GM19043 (cell line): ENCODE measurements at regions not wholly inside any gene's neighbourhood (a gene's known extent, or its start where the extent isn't known, plus 50 kb on each side); places are given as distances from the start of the nearest gene placed in this dataset.
A peak's percentile ranks its signal among the peaks of the same experiment; 100 is the strongest.
"Not testable (repeated sequence)": the region's sequence is repeated elsewhere in the genome, so short reads cannot be mapped to it uniquely, and the experiment has no call there.

Experiments
- ATAC-seq: cut with Tn5 transposase; IDR thresholded peaks from one replicate; pipeline ENCODE4 v1.9.1; 2021; ENCODE audit warnings: low read depth; ENCODE audit not compliant: unreplicated experiment

DNA sequence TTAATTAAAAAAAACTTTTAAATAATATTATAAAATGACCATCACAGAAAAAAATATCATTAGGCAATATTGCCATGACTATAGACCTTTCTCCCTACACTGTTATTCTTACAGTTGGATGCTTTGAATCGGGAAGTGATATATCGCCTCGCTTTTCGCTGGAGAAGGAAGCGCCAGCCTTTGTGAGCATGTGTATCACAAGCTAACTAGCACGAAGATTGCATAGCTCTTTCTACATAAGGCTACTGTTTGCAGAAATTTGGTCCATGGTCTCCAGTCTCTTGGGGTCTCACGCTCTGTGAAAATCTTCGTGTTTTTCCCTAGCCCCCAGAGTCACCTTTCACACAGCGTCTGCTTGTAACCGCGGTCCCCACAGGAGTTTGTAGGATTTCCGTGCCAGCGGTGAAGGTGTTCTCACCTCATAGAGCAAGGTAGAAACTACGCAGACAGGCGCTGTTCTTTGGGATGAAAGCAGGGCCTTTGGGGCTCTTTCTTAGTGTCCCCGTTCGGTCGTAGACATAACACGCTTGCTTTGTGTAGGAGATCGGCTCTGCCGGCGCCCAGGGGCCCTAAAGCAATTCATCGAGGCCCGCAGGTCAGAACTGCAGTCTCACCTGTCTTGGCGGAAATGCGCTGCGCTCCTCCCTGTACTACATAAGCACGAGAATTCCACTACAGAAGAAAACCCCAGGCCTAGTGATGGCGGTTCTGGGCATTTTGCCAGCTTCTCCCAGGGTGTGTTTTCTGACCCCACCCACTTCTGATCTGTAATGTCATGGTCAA lies 214.5 kb upstream of the NOTCH2NLA start:
- ATAC-seq, result not testable (repeated sequence)

DNA sequence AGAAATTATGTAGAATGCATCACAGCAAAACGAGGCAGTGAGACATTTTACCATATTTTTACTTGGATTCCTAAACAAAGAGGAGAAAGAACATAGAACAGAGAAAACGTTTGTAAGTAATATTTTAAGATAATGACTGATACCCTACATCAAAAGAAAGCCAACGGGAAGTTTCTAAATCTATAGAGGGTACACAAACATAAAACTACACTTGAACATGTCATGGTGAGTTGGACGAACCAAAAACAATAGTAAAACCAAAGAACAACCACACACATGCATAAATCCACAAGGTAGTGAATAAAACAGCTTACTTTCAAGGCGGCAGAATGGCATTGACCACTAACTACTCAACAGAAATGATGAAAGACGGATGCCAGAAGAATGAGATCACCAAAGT lies 209.7 kb upstream of the NOTCH2NLA start:
- not testable (repeated sequence) for ATAC-seq

DNA sequence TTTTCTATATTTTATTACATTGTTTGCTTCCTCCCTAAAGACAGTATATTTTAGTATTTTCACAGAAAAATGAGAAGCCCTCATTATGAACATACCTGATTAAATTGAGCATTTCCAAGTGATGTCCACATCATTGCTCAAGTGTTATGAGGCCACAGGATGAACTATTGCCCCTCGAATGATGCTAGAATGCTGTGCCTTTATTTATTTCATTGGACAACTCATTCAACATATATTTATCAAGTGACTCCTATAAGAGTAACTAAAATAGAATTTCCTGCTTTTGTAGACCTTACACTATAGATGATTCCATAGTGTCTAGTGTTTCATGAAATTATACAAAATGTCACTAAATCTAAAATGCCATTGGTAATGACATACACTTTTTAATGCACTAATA lies 187.8 kb upstream of the NOTCH2NLA start:
- not testable (repeated sequence) for ATAC-seq

GRCh38 chr1:146415017-146415416 lies 186.2 kb upstream of the NOTCH2NLA start:
- not testable (repeated sequence) for ATAC-seq

- ATAC-seq, result not testable (repeated sequence)
Observed at GRCh38 chr1:146413911-146414310, 185.1 kb upstream of the NOTCH2NLA start.

DNA sequence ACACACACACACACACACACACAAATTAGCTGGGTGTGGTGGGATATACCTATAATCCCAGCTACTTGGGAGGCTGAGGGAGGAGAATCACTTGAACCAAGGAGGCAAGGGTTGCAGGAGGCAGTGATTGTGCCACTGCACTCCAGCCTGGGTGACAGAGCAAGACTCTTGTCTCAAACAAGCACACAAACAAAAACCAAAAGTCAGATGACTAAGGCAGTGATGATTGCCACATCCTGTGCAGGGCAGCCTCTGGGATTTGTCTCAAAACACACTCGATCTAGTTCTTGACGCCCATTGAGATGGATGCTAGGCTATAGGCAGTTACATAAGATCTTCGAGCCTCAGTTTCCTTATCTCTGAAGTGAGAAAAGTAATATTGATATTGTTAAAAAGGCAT lies 183.1 kb upstream of the NOTCH2NLA start:
- not testable (repeated sequence) for ATAC-seq

DNA sequence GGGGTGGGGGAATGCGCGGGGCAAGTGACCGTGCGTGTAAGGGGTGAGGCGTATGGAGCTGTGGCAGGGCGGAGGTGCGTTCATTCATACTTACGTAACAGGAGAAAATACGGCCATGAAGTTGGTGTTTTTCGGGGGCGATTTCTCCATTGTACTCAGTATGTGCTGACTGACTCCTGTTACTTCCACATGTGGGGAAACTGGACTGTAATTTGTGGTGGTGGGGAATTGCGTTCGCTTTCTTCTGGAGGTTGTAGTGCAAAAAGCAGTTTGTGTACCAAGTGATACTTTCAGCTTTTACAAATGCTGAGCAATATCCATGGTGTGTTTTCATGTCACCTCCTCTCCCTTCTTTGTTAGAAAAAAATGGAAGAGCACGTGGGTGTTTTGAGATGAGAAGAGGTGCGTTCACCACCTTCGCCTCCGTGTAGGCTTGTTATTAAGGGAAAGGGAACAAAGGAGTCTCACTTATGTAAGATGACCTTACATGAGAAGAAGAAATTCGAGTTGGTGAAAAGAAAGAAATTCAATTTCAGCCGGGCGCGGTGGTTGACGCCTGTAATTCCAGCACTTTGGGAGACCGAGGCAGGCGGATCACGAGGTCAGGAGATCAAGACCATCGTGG lies 181.1 kb upstream of the NOTCH2NLA start:
- ATAC-seq, result not testable (repeated sequence)

GRCh38 chr1:146409116-146409801 lies 180.4 kb upstream of the NOTCH2NLA start:
- ATAC-seq, result not testable (repeated sequence)

- not testable (repeated sequence) for ATAC-seq
Observed at GRCh38 chr1:146401281-146401825, 172.5 kb upstream of the NOTCH2NLA start.

DNA sequence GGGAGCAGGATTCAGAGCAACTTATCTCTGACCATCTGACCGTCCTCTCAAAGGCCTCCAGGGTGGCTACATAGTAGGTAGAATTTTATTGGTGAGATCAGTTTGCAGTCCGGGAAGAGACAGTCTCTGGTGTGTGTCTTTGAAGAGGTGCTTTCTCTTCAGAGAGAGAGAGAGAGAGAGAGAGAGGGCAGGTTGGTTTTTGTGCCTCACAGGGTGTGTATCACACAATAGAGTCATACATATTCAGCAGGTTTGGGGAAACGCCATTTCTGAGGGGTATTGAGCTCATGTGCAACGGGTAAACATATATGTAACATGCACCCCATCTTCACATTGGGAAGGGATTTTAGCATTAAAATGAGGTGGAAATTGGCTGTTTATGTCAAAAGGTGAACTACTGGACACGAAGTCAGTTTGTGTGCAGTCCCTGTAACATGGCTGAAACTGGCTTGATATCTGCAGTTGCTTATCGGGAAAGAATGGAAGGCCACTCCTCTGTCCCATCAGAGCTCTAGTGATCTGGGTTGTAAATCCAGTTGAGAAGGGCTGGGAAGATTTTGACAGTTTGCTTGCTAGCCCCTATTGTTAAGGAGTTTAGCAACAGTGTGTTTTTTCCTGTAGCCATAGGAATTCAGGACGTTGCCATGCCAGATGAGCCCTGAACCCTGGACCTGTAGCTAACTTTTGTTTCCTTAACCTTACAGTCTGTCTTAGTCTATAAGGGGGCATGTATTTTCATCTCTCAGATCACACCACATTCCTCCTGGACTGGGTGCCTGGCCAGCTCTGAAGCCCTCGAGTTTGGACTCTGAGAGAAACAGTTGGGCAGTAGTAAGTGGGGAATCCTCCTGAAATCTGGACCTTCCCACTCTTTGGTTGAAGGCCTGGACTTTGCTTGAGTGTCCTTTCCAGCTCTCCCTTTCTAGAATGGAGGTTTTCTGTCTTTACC lies 171.6 kb upstream of the NOTCH2NLA start:
- ATAC-seq, result not testable (repeated sequence)

- ATAC-seq, result not testable (repeated sequence)
Observed at GRCh38 chr1:146399225-146399624, 170.4 kb upstream of the NOTCH2NLA start.

DNA sequence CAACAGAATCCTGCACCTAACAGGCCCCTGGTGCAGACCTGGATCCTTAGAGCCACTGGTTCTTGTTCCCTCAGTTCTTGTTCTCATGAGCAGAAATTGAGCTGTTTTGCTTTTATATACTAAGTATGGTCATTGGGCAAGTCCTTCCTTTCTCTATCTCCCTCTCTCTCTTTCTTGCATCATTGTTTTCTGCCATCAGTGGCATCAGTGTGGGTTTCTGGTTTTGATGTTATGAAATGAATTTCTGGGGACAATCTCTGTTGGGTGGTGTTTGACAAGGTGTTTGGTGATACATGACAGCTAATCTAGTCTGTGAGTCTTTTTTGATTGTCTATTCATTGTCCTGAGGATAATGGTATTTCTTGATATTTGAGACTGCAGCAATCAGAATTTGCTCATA lies 168.0 kb upstream of the NOTCH2NLA start:
- not testable (repeated sequence) for ATAC-seq

GRCh38 chr1:146396242-146396641 lies 167.4 kb upstream of the NOTCH2NLA start:
- not testable (repeated sequence) for ATAC-seq

- not testable (repeated sequence) for ATAC-seq
Observed at GRCh38 chr1:146393796-146394195, 165.0 kb upstream of the NOTCH2NLA start.

GRCh38 chr1:146393154-146393553 lies 164.3 kb upstream of the NOTCH2NLA start:
- ATAC-seq, result not testable (repeated sequence)

GRCh38 chr1:146389178-146389577 lies 160.4 kb upstream of the NOTCH2NLA start:
- ATAC-seq, result not testable (repeated sequence)

DNA sequence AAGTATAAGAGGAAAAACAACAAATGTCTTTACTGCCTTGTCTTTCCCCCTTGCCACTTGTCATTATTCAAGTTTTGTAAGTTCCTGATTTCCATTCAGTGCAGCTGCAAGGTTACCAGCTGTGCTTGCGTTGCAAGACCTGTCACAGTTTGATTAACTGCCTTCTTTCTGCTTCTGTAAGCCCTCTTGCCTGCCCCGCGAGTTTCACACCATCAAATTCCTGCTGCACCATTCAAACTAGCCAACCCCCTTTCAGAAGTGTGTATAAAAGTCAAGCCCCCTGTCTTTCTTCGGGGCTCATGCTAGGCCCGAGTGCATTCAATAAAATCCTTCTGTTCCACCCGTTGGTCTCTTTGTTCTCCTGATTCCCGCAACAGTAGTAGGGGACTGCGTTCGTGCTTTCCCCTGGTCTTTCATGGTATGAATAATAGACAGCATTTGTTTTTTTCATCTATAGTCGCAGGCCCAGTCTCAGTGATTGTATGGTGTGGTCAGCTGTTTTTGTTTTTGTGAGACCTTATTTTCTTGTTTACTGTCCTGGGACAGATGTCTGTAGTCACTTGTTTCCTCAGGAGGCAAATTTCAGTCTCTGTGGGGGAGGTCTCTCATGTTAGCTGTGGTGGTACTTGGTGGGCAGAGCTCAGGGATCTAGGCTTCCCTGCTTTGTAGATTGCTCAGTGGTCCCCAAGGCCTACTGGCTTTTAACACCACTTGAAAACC lies 159.1 kb upstream of the NOTCH2NLA start:
- ATAC-seq, result not testable (repeated sequence)

GRCh38 chr1:146386851-146387749 lies 158.3 kb upstream of the NOTCH2NLA start:
- peak; percentile 89 for ATAC-seq
